ENCODE measurements at regions not wholly inside any gene's neighbourhood (a gene's known extent, or its start where the extent isn't known, plus 50 kb on each side); places are given as distances from the start of the nearest gene placed in this dataset.

DNA sequence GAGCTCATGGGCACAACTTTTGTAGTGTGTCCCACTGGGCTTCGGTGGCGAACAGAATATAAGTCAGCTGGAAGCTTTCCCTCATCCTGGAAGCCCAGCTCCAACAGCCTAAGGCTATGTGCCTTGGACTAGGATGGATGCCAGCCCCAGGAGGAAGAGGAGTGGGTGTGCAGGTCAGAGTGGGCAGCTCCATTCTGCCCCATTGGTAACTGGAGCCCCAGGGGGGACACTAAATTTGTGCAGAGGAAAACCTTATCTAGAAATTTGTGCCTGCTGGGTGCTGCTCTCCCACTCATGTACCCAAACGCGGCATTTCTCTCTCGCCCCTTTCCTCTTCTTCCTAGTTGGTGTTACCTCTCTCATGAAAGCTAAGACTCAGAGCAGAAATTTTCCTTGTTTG lies 253.9 kb upstream of the MAN1A1 start:
- TF ChIP-seq POLR2A (IDR thresholded peaks at IDR 0.05): no peak
- TF ChIP-seq, protein P1, sequence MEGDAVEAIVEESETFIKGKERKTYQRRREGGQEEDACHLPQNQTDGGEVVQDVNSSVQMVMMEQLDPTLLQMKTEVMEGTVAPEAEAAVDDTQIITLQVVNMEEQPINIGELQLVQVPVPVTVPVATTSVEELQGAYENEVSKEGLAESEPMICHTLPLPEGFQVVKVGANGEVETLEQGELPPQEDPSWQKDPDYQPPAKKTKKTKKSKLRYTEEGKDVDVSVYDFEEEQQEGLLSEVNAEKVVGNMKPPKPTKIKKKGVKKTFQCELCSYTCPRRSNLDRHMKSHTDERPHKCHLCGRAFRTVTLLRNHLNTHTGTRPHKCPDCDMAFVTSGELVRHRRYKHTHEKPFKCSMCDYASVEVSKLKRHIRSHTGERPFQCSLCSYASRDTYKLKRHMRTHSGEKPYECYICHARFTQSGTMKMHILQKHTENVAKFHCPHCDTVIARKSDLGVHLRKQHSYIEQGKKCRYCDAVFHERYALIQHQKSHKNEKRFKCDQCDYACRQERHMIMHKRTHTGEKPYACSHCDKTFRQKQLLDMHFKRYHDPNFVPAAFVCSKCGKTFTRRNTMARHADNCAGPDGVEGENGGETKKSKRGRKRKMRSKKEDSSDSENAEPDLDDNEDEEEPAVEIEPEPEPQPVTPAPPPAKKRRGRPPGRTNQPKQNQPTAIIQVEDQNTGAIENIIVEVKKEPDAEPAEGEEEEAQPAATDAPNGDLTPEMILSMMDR (IDR thresholded peaks at IDR 0.05): no peak

Measured in Peyer's patch (tissue), 4 donors.